ENCODE measurements at regions not wholly inside any gene's neighbourhood (a gene's known extent, or its start where the extent isn't known, plus 50 kb on each side); places are given as distances from the start of the nearest gene placed in this dataset.

- Mint-ChIP-seq H3K9me3 (ENCODE audit: unreplicated experiment) (no peaks in the 10 kb centered on the region), H3K27ac (ENCODE audit: unreplicated experiment) (no peak overlapping the region), H3K4me1 (ENCODE audit: low read depth, unreplicated experiment) (peaks cover 10% of the 10 kb centered on the region), H3K36me3 (ENCODE audit: unreplicated experiment) (no peaks in the 10 kb centered on the region), H3K27me3 (ENCODE audit: unreplicated experiment) (no peaks in the 10 kb centered on the region), H3K4me3 (ENCODE audit: unreplicated experiment) (no peak overlapping the region)
- TF ChIP-seq CTCF (IDR thresholded peaks at IDR 0.05; ENCODE audit: partially characterized antibody, unreplicated experiment), result no peak
- no peak for DNase-seq
Observed at GRCh38 chr6:91152824-91153223, 566.0 kb upstream of the MAP3K7 start.

GRCh38 chr6:91149956-91150705 lies 563.3 kb upstream of the MAP3K7 start:
- Mint-ChIP-seq H3K9me3 (ENCODE audit: unreplicated experiment) (no peaks in the 10 kb centered on the region), H3K36me3 (ENCODE audit: unreplicated experiment) (no peaks in the 10 kb centered on the region), H3K27ac (ENCODE audit: unreplicated experiment) (no peak overlapping the region), H3K4me1 (ENCODE audit: low read depth, unreplicated experiment) (peaks cover under 1% of the 10 kb centered on the region), H3K4me3 (ENCODE audit: unreplicated experiment) (no peak overlapping the region), H3K27me3 (ENCODE audit: unreplicated experiment) (no peaks in the 10 kb centered on the region)
- TF ChIP-seq CTCF (IDR thresholded peaks at IDR 0.05; ENCODE audit: partially characterized antibody, unreplicated experiment), result no peak
- DNase-seq, result no peak

GRCh38 chr6:91149246-91149955 lies 562.5 kb upstream of the MAP3K7 start:
- Mint-ChIP-seq H3K27me3 (ENCODE audit: unreplicated experiment) (no peaks in the 10 kb centered on the region), H3K4me1 (ENCODE audit: low read depth, unreplicated experiment) (no peaks in the 10 kb centered on the region), H3K27ac (ENCODE audit: unreplicated experiment) (no peak overlapping the region), H3K4me3 (ENCODE audit: unreplicated experiment) (no peak overlapping the region), H3K36me3 (ENCODE audit: unreplicated experiment) (no peaks in the 10 kb centered on the region), H3K9me3 (ENCODE audit: unreplicated experiment) (no peaks in the 10 kb centered on the region)
- no peak for TF ChIP-seq CTCF (IDR thresholded peaks at IDR 0.05; ENCODE audit: partially characterized antibody, unreplicated experiment)
- no peak for DNase-seq

- Mint-ChIP-seq H3K36me3 (ENCODE audit: unreplicated experiment) (no peaks in the 10 kb centered on the region), H3K4me3 (ENCODE audit: unreplicated experiment) (no peak overlapping the region), H3K9me3 (ENCODE audit: unreplicated experiment) (no peaks in the 10 kb centered on the region), H3K4me1 (ENCODE audit: low read depth, unreplicated experiment) (peaks cover 6% of the 10 kb centered on the region), H3K27ac (ENCODE audit: unreplicated experiment) (no peak overlapping the region), H3K27me3 (ENCODE audit: unreplicated experiment) (no peaks in the 10 kb centered on the region)
- no peak for DNase-seq
- TF ChIP-seq CTCF (IDR thresholded peaks at IDR 0.05; ENCODE audit: partially characterized antibody, unreplicated experiment), result no peak
Observed at GRCh38 chr6:91144126-91144525, 557.3 kb upstream of the MAP3K7 start.

- TF ChIP-seq CTCF (IDR thresholded peaks at IDR 0.05; ENCODE audit: partially characterized antibody, unreplicated experiment), result no peak
- Mint-ChIP-seq H3K27ac (ENCODE audit: unreplicated experiment) (no peak overlapping the region), H3K4me1 (ENCODE audit: low read depth, unreplicated experiment) (peaks cover 6% of the 10 kb centered on the region), H3K4me3 (ENCODE audit: unreplicated experiment) (no peak overlapping the region), H3K9me3 (ENCODE audit: unreplicated experiment) (no peaks in the 10 kb centered on the region), H3K27me3 (ENCODE audit: unreplicated experiment) (no peaks in the 10 kb centered on the region), H3K36me3 (ENCODE audit: unreplicated experiment) (no peaks in the 10 kb centered on the region)
- no peak for DNase-seq
Observed at GRCh38 chr6:91142154-91142553, 555.3 kb upstream of the MAP3K7 start.

All from glutamatergic neuron (in vitro differentiated cells).